ENCODE measurements at regions not wholly inside any gene's neighbourhood (a gene's known extent, or its start where the extent isn't known, plus 50 kb on each side); places are given as distances from the start of the nearest gene placed in this dataset.
A peak's percentile ranks its signal among the peaks of the same experiment; 100 is the strongest.
"Not testable (repeated sequence)": the region's sequence is repeated elsewhere in the genome, so short reads cannot be mapped to it uniquely, and the experiment has no call there.

DNA sequence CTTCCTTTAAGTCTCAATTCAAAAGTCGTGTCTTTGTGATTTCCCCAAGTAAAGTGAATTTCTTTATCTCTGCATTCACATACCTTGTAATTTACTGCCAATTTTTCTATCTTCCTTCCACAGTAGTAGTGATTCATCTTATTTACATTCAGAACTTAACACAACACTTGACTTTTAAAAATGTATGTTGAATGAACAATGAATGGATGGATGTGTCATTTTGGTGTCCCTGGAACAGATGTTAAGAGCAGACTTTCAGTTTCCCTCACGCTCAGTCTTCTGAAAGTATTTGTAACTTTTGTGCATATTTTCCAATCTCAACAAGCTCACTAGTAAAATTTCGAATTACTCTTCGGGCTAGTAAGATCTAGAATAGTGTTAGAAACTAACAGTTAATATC is 352.0 kb downstream of the HHIPL2 start:
- DNase-seq (ENCODE audit: low read depth): no peak
- H3K4me3 ChIP-seq (ENCODE audit: low read depth, low read length): no peak overlapping the region
- TF ChIP-seq, protein P1, sequence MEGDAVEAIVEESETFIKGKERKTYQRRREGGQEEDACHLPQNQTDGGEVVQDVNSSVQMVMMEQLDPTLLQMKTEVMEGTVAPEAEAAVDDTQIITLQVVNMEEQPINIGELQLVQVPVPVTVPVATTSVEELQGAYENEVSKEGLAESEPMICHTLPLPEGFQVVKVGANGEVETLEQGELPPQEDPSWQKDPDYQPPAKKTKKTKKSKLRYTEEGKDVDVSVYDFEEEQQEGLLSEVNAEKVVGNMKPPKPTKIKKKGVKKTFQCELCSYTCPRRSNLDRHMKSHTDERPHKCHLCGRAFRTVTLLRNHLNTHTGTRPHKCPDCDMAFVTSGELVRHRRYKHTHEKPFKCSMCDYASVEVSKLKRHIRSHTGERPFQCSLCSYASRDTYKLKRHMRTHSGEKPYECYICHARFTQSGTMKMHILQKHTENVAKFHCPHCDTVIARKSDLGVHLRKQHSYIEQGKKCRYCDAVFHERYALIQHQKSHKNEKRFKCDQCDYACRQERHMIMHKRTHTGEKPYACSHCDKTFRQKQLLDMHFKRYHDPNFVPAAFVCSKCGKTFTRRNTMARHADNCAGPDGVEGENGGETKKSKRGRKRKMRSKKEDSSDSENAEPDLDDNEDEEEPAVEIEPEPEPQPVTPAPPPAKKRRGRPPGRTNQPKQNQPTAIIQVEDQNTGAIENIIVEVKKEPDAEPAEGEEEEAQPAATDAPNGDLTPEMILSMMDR (IDR thresholded peaks at IDR 0.05; ENCODE audit: low read depth, low read length, missing control alignments): no peak

DNA sequence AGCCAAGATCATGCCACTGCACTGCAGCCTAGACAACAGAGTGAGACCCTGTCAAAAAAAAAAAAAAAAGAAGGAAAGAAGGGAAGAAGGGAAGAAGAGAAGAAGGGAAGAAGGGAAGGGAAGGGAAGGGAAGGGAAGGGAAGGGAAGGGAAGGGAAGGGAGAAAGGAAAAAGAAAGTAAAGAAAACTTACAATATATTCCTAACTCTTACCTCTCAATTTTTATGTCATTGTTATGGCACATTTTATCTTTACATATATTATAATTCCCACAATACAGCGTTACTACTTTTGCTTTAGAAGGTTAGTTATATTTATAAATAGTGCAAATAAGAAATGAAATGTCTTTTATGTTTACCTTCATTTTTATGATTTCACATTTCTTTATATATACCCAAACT is 358.7 kb downstream of the HHIPL2 start:
- TF ChIP-seq, protein P1 (IDR thresholded peaks at IDR 0.05; ENCODE audit: low read depth, low read length, missing control alignments): no peak
- DNase-seq (ENCODE audit: low read depth): no peak
- no peak overlapping the region for H3K4me3 ChIP-seq (ENCODE audit: low read depth, low read length)

DNA sequence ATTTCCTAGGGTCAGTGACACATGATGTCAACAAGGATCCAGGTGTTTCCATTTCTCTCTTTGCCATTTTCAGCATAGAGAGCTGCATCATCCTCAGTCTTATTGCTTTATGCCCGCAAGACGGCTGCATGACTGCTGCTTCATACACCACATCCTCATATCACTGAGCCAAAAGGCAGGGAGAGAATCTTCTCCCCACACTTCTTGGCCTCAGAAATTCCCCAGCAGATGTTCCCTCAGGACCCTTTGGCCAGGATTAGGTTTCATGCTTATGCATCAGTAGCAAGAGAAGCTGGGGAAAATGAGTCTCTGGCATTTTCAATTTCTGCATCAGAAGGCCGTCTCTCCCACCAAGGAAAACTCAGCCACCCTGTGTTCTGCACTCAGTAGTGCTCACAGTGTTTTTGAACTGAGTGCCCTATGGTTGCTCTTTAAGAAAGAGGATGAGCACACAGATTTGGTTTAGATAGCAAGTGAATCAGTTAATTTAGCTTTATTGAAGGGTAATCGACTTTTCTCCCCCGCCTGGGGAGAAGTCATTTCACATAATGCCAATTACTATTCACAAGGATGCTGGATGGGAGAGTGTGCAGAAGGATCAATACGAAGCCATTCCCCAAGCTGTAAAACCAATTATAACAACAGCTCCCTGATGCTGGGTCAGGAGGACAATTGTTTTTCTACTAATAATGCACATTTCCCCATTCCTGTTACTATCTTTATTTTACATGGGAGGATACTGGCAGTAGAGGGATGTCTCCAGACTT is 360.2 kb downstream of the HHIPL2 start:
- TF ChIP-seq, protein P1 (IDR thresholded peaks at IDR 0.05; ENCODE audit: low read depth, low read length, missing control alignments): no peak
- no peak for DNase-seq (ENCODE audit: low read depth)
- H3K4me3 ChIP-seq (ENCODE audit: low read depth, low read length): no peak overlapping the region

DNA sequence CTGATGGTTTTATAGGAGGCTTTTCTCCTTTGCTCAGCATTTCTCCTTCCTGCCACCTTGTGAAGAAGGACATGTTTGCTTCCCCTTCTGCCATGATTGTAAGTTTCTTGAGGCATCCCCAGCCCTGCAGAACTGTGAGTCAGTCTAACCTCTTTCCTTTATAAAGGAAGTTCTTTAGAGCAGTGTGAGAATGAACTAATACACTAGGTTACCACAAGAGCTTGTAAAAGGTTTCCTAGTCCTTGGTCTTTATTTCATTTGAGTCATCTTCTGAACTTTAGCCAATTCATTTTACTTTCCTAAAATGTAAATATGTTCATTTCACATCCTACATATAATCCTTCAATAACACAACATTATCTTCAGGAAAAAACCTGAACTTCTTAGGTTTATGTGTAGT is 365.3 kb downstream of the HHIPL2 start:
- DNase-seq (ENCODE audit: low read depth): no peak
- TF ChIP-seq, protein P1 (IDR thresholded peaks at IDR 0.05; ENCODE audit: low read depth, low read length, missing control alignments): no peak
- no peak overlapping the region for H3K4me3 ChIP-seq (ENCODE audit: low read depth, low read length)

DNA sequence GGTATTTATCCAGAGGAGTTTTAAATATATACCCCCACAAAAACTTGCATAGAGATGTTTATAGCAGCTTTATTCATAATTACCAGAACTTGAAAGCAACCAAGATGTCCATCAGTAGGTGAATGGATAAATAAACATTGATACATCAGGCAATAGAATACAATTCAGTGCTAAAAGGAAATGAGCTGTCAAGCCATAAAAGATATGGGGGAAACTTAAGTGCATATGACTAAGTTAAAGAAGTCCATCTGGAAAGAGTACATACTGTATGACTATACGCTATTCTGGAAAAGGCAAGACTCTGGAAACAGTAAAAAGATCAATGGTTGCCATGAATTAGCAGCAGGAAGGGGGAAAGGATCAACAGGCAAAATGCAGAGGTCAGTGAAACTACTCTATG is 366.7 kb downstream of the HHIPL2 start:
- DNase-seq (ENCODE audit: low read depth): no peak
- TF ChIP-seq, protein P1 (IDR thresholded peaks at IDR 0.05; ENCODE audit: low read depth, low read length, missing control alignments): no peak

DNA sequence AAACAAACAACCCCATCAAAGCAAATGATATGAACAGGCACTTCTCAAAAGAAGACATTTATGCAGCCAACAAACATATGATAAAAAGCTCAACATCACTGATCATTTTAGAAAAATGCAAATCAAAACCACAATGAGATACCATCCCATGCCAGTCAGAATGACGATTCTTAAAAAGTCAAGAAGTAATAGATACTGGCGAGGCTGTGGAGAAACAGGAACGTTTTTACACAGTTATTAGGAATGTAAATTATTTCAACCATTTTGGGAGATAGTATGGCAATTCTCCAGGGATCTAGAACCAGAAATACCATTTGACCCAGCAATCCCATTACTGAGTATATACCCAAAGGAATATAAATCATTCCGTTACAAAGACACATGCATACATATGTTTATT is 370.4 kb downstream of the HHIPL2 start:
- not testable (repeated sequence) for H3K4me3 ChIP-seq (ENCODE audit: low read depth, low read length); DNase-seq (ENCODE audit: low read depth)

More for the DNA sequence above, 366.7 kb downstream of the HHIPL2 start:
- H3K4me3 ChIP-seq (ENCODE audit: low read depth, low read length): no peak overlapping the region

DNA sequence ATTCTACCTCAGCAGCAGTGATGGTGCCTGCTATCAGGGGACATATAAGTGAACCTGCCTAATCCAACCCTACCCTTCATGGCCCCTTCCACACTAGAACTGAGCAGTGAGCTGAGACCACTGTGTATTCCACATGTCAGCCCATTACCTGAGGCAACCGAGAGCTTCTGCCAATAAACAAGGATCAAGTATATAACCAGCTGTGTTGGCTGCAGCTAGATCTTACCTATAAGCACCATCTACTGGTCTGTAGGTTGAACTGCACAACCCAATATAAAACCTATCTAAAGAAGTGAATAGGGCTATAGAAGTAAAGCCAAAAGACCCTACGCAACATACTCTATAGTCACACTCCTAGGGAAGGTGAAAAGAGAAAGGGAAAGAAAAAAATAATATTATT is 376.9 kb downstream of the HHIPL2 start:
- peak; percentile 8 for DNase-seq (ENCODE audit: low read depth)
- H3K4me3 ChIP-seq (ENCODE audit: low read depth, low read length): no peak overlapping the region
- TF ChIP-seq, protein P1 (IDR thresholded peaks at IDR 0.05; ENCODE audit: low read depth, low read length, missing control alignments): peak; percentile 64

Data from GM12864 (cell line).